Left colon (tissue), 2 donors: ENCODE measurements at regions not wholly inside any gene's neighbourhood (a gene's known extent, or its start where the extent isn't known, plus 50 kb on each side); places are given as distances from the start of the nearest gene placed in this dataset.
A peak's percentile ranks its signal among the peaks of the same experiment; 100 is the strongest.

Experiments
- ATAC-seq: fragments of 200-7000 bp; cut with Tn5 transposase; one replicate; pipeline ENCODE4 v1.9.1; 2020; ENCODE audit warnings: mild to moderate bottlenecking, moderate library complexity
- DNase-seq, 2 donors: peaks; one replicate each; pipeline ENCODE4 v3.0.0-alpha.2; 2020
- intact Hi-C, 2 donors: fragments of 100-400 bp; cut with DNase I in 1 of 2; cut with micrococcal nuclease in 1 of 2; formaldehyde crosslinking; loops; one replicate each; pipeline versions ENCODE4 v1.11.2 to v1.14.0; 2022; cut with DNase I, micrococcal nuclease
- donor health status: DM: no; HTN: no; CAD: no.
- donor health status: DM: yes; HTN: yes; CAD: no.

DNA sequence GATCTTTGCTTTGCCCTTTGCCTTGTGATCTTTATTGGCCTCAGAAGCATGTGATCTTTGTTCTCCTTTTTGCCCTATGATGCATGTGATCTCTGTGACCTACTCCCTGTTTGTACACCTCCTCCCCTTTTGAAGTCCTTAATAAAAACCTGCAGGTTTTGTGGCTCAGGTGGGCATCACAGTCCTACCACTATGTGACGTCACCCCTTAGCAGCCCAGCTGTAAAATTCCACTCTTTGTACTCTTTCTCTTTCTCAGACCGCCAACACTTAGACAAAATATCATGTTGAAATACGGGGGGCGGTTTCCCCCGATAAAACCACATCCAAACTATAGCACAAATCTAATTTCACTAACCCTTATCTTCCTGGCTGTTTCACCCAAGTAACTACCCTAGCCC is 76.7 kb upstream of the RAPGEF4 start:
- no peak for DNase-seq
- intact Hi-C loops = no loop called here
- no peak for ATAC-seq

DNA sequence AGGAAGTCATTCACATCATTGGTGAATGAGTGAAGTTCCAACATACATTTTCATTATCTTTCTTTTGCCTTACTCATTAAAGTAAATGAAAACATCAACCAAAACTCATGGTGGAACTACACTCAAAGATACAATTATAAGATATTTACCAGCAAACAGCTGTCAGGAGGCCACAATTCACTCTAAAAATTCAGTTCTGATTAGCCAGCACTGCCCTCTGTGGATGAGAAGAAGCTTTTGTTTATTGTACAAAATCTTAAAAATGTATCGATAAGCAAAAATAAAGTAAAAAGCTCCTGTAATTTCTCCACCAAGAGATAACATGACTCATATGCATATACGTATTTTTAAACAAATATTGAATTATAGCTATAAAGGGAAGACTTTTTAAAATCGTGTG is 73.5 kb upstream of the RAPGEF4 start:
- no peak for DNase-seq
- intact Hi-C loops = no loop called here

DNA sequence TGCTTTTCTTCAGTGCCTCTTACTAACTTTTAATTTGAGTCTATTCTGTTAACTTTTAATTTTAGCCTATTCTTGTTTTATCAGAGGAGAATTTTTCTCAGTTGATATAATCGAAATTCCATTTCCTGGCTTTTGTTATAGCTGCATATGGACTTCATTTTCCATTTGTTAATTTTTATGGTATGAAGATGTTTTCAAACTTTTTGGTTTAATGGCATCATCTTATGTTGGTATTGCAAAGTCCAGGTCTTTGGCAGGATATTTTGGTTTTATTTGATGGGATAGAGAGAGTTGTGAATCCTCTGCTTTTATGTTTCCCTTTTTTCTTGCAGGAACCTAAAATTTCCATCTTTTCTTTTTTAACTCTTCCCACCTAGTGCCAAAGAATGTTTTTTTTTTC is 70.9 kb upstream of the RAPGEF4 start:
- ATAC-seq (no peak), DNase-seq (no peak)
- intact Hi-C loops = no loop called here

More for the DNA sequence above, 73.5 kb upstream of the RAPGEF4 start:
- ATAC-seq = no peak

DNA sequence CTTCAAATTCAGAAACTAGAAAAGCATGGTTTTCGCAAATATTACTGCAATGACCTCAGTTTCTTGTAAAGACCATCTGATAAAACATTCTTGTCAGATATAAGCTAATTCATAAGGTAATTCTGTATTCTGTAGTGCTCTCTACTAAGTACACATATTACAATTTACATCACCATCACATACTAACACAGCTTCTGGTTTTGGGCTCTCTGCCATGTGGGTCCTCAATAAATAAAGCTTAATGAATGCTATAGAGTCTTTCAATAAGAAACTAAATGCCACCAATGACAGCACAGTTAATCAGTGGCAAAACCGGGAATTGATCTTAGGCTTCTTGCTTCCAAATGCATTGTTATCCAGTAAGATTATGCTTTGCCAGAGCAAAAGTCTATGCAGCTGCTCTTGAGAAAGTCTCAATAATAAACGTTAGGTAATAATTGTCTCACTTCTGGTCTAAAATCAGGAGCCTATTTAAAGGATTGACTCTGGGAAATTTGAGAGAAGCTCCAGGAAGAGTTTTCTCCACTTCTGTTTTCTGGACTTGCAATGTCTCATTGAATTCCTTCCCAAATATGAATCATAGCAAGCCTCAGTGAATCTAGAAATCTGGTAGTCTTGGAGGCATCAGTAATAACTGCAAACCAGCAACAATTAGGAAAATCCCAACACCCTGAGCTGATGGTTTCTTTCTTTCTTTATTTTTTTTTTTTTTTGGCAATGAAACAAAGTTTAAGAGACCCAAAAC is 67.9 kb upstream of the RAPGEF4 start:
- intact Hi-C loops = no loop called here
- ATAC-seq (no peak), DNase-seq (no peak)

DNA sequence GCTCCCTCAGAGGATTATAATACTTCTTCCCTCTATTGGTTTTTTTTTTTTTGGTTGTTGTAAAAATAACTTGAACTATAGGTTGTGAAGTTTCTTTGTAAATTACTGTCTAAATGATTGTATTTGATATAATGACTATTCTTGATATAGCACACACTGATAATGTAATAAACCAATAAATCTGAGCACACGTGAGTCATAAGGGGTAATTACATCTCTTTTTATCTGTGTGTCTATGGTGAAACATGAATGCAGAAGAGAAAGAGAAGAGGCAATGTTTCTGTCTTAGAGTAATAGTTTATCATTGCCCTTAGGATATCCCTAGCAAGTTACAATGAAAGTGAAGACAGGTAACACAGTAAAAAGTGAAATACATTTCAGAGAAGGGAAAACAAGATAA is 64.1 kb upstream of the RAPGEF4 start:
- intact Hi-C loops = no loop called here
- DNase-seq = no peak
- peak; percentile 54 for ATAC-seq

DNA sequence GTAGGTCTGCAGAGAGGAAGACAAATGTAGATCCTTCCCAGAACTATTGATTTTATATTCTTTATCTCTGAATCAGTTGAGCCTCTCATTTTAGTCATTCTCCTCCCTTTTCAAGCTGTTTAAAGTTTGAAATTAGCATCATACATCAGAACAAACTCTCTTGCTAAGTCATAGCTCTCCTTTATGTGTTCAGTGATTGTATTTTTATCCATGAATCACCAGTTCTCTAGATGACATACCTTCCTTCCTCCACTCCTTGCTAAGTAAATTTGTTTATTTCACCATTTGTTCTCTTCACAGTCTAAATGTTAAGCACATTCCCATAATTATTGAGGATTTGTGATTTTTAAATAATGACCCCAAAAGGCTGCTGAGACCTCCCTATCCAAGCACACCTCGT is 63.5 kb upstream of the RAPGEF4 start:
- intact Hi-C loops = no loop called here
- ATAC-seq (peak; percentile 53), DNase-seq (no peak)

DNA sequence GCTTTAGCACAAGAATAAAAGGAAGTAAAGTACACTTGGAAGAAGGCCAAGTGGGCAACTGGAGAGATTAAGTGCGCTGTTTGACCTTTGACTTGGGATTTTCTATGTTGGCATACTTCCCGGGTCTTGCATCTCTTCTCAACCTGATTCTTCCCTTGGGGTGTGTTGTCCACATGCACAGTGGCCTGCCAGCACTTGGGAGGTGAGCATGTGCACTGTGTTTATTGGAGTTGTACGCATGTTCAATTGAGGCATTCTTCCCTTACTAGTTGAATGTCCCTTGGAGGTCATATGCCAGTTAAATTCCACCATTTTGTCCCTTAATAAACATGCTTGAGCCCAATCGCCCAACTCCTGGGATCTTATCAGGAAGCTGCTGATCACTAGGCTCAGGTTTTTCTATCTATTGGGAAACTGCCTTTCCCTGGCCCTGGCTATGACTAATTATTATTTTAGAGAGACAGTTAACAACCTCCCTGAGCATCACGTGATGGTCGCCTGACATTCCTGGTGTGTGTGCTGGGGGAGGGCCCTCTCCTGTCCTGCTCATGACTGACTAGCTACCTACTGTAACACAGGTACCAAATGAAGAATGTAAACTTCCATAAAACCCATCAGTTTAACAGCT is 62.5 kb upstream of the RAPGEF4 start:
- intact Hi-C loops = no loop called here
- peak; percentile 91 for ATAC-seq
- DNase-seq = peak; percentile 36 to 60

DNA sequence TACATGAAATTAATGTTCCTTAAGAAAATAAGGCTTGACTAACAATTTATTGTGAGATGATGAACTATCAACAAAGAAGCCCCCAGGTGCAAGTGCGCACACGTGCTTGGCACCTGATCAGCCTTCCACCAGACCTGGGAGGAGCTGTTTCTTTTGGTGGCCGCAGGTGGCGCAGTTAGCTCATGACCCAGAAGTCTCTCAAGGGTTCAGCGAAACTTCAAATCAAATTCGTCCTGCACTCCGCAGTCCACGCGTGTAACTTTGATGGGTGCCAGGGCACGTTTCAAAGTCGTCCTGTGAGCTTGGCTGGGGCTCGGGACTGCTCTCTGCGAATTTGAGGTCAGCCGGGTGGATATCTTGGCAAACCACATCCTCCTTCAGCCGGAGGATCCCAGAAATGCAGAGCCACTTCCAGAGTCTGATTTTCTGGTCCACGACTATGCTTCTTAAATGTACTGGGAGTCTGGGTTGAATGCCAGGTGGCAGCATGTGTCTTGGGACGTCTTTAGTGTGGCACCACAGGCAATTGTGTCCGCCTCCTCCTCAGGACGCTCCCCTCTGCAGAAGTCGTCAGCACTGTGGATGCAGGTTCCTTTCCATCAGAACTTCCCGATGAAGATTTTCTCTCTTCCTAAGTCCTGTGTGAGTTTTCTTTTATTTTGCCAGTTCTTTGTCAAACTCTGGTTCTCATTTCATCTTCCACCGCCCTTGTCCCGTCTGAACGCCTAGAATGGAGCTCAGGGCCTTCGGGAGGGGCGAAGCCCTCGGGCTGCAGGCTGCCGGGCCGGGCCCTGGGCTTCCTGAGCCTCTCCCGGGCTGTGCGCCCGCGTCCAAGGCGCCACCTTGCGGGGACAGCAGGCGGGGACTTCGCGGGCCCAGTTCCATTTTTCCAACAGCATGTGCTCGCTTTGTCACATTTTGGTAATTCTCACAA is 61.3 kb upstream of the RAPGEF4 start:
- intact Hi-C loops = no loop called here
- peak in 1 of 2 donors; percentile 32 for DNase-seq
- no peak for ATAC-seq

DNA sequence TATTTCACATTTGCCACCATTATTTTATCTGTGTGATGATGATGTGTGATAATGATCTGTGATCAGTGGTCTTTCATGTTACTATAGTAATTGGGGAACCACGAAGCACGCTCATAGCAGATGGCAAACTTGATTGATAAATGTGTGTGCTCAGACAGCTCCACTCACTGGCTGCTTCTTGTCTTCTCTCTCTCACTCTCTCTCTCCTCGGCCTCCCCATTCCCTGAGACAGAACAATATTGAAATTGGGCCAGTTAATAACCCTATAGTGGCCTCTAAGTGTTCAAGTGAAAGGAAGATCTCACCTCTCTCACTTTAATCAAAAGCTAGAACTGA is 60.7 kb upstream of the RAPGEF4 start:
- intact Hi-C loops = no loop called here
- ATAC-seq (no peak), DNase-seq (no peak)

DNA sequence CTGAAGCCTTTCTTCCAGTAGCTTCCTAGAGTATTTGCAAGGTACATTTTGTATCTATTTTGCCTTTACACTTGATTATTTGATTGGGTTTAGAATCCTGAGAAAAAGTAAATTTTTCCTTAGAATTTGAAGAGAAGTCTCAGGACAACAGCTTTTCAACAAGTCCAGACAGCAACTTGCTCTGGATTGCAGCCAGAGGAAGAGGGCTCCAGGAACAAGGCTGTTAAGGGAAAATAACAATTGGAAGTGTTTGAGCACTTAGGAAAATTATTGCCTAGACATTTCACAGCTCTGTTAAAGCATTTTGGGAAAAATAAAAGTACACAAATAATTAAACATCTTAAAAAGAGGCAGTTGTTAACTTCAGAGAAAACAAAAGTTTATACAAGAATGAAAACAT is 58.3 kb upstream of the RAPGEF4 start:
- ATAC-seq (no peak), DNase-seq (no peak)
- intact Hi-C loops = no loop called here

DNA sequence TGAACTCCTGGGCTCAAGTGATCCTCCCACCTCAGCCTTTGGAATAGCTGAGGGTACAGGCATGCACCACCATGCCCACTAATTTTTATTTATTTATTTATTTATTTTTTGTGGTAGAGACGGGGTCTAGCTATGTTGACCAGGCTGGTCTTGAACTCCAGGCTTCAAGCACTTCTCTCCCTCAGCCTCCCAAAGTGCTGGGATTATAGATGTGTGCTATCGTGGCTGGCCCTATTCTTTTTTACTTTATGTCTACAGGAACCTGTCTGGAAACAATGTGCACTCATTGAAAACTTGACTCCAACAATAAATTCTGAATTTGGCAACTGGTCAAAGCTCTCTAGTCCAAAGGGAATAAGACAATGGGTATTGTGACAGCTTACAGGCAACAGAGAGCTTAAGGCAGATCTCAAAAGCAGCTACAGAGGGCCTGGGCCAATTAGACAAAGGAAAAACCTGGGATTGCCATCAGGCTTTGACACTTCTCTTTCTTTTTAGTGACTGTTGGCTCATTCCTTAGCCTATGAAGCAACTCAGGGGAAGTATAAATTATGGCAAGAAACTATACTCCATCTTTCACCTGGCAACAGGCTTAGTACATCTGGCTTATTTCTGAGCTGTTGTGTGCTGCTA is 55.1 kb upstream of the RAPGEF4 start:
- ATAC-seq (no peak), DNase-seq (no peak)
- intact Hi-C loops = no loop called here

DNA sequence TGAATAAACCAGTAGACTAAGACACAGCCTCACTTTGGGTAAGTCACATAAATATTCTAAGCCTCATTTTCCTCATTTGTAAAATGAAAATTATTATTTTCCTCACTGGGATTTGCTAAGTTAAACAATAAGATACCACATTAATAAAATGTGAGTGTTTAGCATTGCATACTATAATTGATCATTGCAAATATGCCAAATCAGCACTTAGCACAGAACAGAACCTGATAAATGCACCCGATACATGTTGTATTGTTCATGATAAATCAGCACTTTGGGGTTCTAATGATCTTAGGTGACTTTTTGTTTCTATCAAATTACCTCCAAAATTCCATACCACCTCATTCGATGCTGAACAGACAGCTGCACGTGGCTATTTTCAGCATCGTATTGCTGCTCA is 50.2 kb upstream of the RAPGEF4 start:
- ATAC-seq (no peak), DNase-seq (no peak)
- intact Hi-C loops = no loop called here
